Mesenchymal stem cell (in vitro differentiated cells and primary cell): ENCODE measurements at regions not wholly inside any gene's neighbourhood (a gene's known extent, or its start where the extent isn't known, plus 50 kb on each side); places are given as distances from the start of the nearest gene placed in this dataset.

Source experiments
- DNase-seq: peaks from one replicate; pipeline ENCODE4 v3.0.0-alpha.2; 2013
- H2AFZ ChIP-seq: one replicate; pipeline ENCODE4 v1.6.1; 2013; ENCODE audit warnings: low read depth, mild to moderate bottlenecking, control low read depth, inconsistent platforms, low read length, moderate library complexity
- H2AK5ac ChIP-seq: 2 replicates; pipeline ENCODE4 v1.6.1; 2013; ENCODE audit warnings: low read length, moderate library complexity, mild to moderate bottlenecking, inconsistent platforms; ENCODE audit not compliant: severe bottlenecking
- H2BK120ac ChIP-seq: one replicate; pipeline ENCODE4 v1.6.1; 2013; ENCODE audit warnings: low read depth, mild to moderate bottlenecking, inconsistent platforms, low read length, moderate library complexity
- H2BK12ac ChIP-seq, 2 experiments: one replicate each; pipeline ENCODE4 v1.6.1; 2013; ENCODE audit warnings: inconsistent platforms in 2 of 2, low read length in 2 of 2, mild to moderate bottlenecking in 2 of 2, moderate library complexity in 2 of 2, control low read depth in 1 of 2
- H2BK15ac ChIP-seq: one replicate; pipeline ENCODE4 v1.6.1; 2013; ENCODE audit warnings: mild to moderate bottlenecking, low read depth, inconsistent platforms; ENCODE audit not compliant: poor library complexity, severe bottlenecking
- H2BK5ac ChIP-seq: 2 replicates; pipeline ENCODE4 v1.6.1; 2013; ENCODE audit warnings: low read depth, mild to moderate bottlenecking, low read length, control low read depth, inconsistent platforms; ENCODE audit not compliant: poor library complexity, severe bottlenecking
- H3K14ac ChIP-seq, 2 experiments: one replicate each; pipeline ENCODE4 v1.6.1; 2013; ENCODE audit warnings: inconsistent platforms in 2 of 2, low read length in 2 of 2, control low read depth in 1 of 2, mild to moderate bottlenecking in 1 of 2, moderate library complexity in 1 of 2
- H3K18ac ChIP-seq, 2 experiments: one replicate each; pipeline ENCODE4 v1.6.1; 2013; ENCODE audit warnings: inconsistent platforms in 2 of 2, low read length in 2 of 2, control low read depth in 1 of 2, low read depth in 1 of 2, mild to moderate bottlenecking in 1 of 2
- H3K23ac ChIP-seq, 2 experiments: one replicate each; pipeline ENCODE4 v1.6.1; 2013; ENCODE audit warnings: inconsistent platforms in 2 of 2, low read length in 2 of 2, mild to moderate bottlenecking in 2 of 2, moderate library complexity in 2 of 2, control low read depth in 1 of 2
- H3K27ac ChIP-seq: 2 replicates; pipeline ENCODE4 v1.5.1; 2013; ENCODE audit warnings: mild to moderate bottlenecking, moderate library complexity, low read length, control low read depth, inconsistent platforms; ENCODE audit not compliant: poor library complexity, severe bottlenecking
- H3K27me3 ChIP-seq, 2 experiments: 2 replicates each; pipeline versions ENCODE4 v1.6.1 to v1.7.0; 2013; ENCODE audit warnings: low read length in 2 of 2, mild to moderate bottlenecking in 2 of 2, moderate library complexity in 2 of 2, control low read depth in 1 of 2, inconsistent platforms in 1 of 2; ENCODE audit not compliant: control insufficient read depth in 1 of 2, insufficient read depth in 1 of 2
- H3K36me3 ChIP-seq, 2 experiments: 2 replicates each; pipeline versions ENCODE4 v1.6.1 to v1.7.0; 2013; ENCODE audit warnings: low read length in 2 of 2, control low read depth in 1 of 2, inconsistent platforms in 1 of 2, low read depth in 1 of 2, mild to moderate bottlenecking in 1 of 2; ENCODE audit not compliant: insufficient read depth in 2 of 2, control insufficient read depth in 1 of 2
- H3K4ac ChIP-seq, 2 experiments: one replicate each; pipeline ENCODE4 v1.6.1; 2013; ENCODE audit warnings: inconsistent platforms in 2 of 2, low read length in 2 of 2, mild to moderate bottlenecking in 2 of 2, moderate library complexity in 2 of 2, control low read depth in 1 of 2, low read depth in 1 of 2
- H3K4me1 ChIP-seq: 2 replicates; pipeline ENCODE4 v1.6.1; 2013; ENCODE audit warnings: low read depth, low read length, control low read depth; ENCODE audit not compliant: control insufficient read depth, insufficient read depth
- H3K4me2 ChIP-seq: 2 replicates; pipeline ENCODE4 v1.6.1; 2013; ENCODE audit warnings: low read length, mild to moderate bottlenecking, inconsistent platforms; ENCODE audit not compliant: poor library complexity, severe bottlenecking
- H3K4me3 ChIP-seq, 2 experiments: 2 replicates each; pipeline versions ENCODE4 v1.5.1 to v1.7.0; 2013; ENCODE audit warnings: low read length in 2 of 2, mild to moderate bottlenecking in 2 of 2, control low read depth in 1 of 2, low read depth in 1 of 2; ENCODE audit not compliant: insufficient read depth in 1 of 2
- H3K79me1 ChIP-seq: replicated peaks from 2 replicates; pipeline ENCODE4 v1.6.1; 2013; ENCODE audit warnings: mild to moderate bottlenecking, control low read depth, low read length, inconsistent platforms; ENCODE audit not compliant: poor library complexity, severe bottlenecking
- H3K9ac ChIP-seq: 2 replicates; pipeline ENCODE4 v1.7.0; 2013; ENCODE audit warnings: mild to moderate bottlenecking, low read length, moderate library complexity
- H3K9me3 ChIP-seq: 2 replicates; pipeline ENCODE4 v1.7.0; 2013; ENCODE audit warnings: mild to moderate bottlenecking, low read length; ENCODE audit not compliant: control insufficient read depth
- H4K8ac ChIP-seq: one replicate; pipeline ENCODE4 v1.6.1; 2013; ENCODE audit warnings: inconsistent platforms, mild to moderate bottlenecking, low read length, moderate library complexity
- H4K91ac ChIP-seq: one replicate; pipeline ENCODE4 v1.6.1; 2013; ENCODE audit warnings: mild to moderate bottlenecking, low read length, inconsistent platforms
- WGBS: methylation state at CpG from one replicate; pipeline ENCODE4 v1.1.7; 2013; ENCODE audit warnings: mixed read lengths; 5-methylcytosine and 5-hydroxymethylcytosine counted together

DNA sequence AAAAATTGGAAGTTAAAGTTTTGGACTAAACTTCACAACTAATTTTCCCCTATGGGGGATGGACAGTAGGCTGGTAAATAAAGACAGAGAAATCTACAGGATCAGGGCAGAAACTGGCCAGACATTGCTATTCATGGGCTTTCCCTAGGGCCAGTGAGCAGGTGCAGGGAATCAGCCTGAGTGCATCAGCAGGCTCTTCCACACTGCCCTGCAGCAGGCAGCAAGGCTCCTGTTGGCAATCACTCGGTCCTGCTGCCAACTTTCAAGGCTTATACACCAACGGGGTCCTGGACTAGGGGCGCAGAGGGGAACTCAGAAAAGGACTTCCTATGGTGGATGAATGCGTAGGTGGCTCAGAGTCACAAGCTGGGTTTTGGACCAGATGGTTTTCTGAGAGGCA, 59.8 kb upstream of the NHSL1 start:
- Histone ChIP-seq H3K14ac (no peak overlapping the region), H2BK15ac (no peak overlapping the region)

DNA sequence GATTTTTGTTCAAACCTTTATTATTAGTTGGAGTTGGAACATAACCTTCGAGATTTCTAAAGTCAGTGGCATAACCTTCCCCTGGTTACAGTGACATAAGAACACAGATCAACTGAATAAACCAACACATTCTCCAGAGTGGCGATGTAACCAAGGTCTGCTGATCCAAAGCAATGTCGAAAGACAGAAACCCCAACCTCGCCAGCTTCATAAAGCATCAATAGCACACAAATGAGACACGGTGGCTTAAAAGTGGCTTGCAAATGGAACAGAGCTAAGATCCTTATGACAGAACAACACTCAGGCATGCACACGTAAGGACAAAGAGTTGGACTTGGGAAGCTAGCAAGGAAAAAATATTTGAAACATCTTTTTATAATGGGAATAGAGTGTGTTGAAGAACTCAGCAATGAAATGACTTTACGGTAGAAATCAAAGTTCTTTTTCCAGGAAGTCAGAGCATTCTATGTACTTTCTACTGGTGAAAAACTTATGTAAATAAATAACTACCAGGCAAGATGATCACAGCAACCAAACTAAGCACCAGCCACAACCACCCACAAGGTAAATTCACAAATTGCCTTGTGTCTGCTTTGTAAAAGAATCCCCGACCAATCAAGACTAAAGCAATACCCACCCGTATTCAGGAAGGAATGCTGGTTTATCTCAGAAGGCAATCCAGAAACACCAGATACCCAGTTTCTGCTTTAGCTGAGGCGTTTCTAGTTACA, 61.0 kb upstream of the NHSL1 start:
- no peak overlapping the region for H2BK120ac ChIP-seq
- no peak overlapping the region for H3K4me3 ChIP-seq
- no peak overlapping the region for H3K27ac ChIP-seq
- H3K9ac ChIP-seq, result no peak overlapping the region
- DNase-seq, result no peak
- no peak overlapping the region for H3K4ac ChIP-seq
- H2BK12ac ChIP-seq, result no peak overlapping the region
- peaks cover 22% of the 10 kb centered on the region for H3K79me1 ChIP-seq
- H2BK5ac ChIP-seq, result no peak overlapping the region
- no peak overlapping the region for H2AFZ ChIP-seq
- H3K4me2 ChIP-seq, result no peak overlapping the region
- H3K18ac ChIP-seq, result no peak overlapping the region
- H2AK5ac ChIP-seq, result no peak overlapping the region
- no peak overlapping the region for H3K23ac ChIP-seq
- H3K36me3 ChIP-seq, result no peaks in the 10 kb centered on the region
- no peaks in the 10 kb centered on the region for H3K4me1 ChIP-seq
- H4K8ac ChIP-seq, result no peak overlapping the region
- H3K14ac ChIP-seq, result no peak overlapping the region
- 91% methylated on average over 6 of the region's 10 CpGs for WGBS
- H3K9me3 ChIP-seq, result no peaks in the 10 kb centered on the region
- H2BK15ac ChIP-seq, result no peak overlapping the region
- no peaks in the 10 kb centered on the region for H3K27me3 ChIP-seq
- no peak overlapping the region for H4K91ac ChIP-seq

More for the DNA sequence above, 59.8 kb upstream of the NHSL1 start:
- H4K8ac ChIP-seq, result no peak overlapping the region
- H3K18ac ChIP-seq, result no peak overlapping the region
- H3K23ac ChIP-seq, result no peak overlapping the region
- no peak overlapping the region for H3K27ac ChIP-seq
- H4K91ac ChIP-seq, result no peak overlapping the region
- no peak overlapping the region for H3K4me3 ChIP-seq
- H3K79me1 ChIP-seq, result peaks cover 17% of the 10 kb centered on the region
- no peaks in the 10 kb centered on the region for H3K9me3 ChIP-seq
- H2BK120ac ChIP-seq, result no peak overlapping the region
- no peak overlapping the region for H2AK5ac ChIP-seq
- H3K4ac ChIP-seq, result no peak overlapping the region
- H3K4me2 ChIP-seq, result no peak overlapping the region
- no peaks in the 10 kb centered on the region for H3K4me1 ChIP-seq
- no peak overlapping the region for H3K9ac ChIP-seq
- no peak overlapping the region for H2BK12ac ChIP-seq
- no peak overlapping the region for H2BK5ac ChIP-seq
- H2AFZ ChIP-seq, result no peak overlapping the region
- H3K36me3 ChIP-seq, result no peaks in the 10 kb centered on the region
- no peak for DNase-seq
- no peaks in the 10 kb centered on the region for H3K27me3 ChIP-seq
- 94% methylated on average over 4 of the region's 4 CpGs for WGBS

DNA sequence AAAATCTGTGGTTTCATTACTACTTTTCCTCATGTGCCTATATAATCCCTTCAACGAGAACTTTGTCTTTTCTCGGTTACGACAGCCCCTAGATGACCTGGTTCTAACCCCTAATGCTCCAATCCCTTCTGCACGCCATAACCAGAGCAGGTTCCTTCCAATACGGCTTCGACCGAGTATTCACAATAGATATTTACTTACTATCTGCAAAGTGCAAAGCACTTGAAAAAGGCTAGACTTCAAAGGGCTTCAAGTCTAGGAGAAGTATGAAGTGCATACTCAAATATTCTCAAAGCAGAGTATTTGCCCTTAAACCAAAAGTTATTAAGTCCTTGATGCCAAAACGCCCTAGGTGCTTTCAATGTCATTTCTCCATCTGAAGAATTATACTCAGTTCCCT, 63.4 kb upstream of the NHSL1 start:
- Histone ChIP-seq H3K9ac (no peak overlapping the region), H4K8ac (no peak overlapping the region), H3K27ac (no peak overlapping the region), H4K91ac (no peak overlapping the region), H3K23ac (no peak overlapping the region), H3K4me2 (no peak overlapping the region), H3K4ac (no peak overlapping the region), H3K4me1 (no peaks in the 10 kb centered on the region), H3K18ac (no peak overlapping the region), H2BK5ac (no peak overlapping the region), H2AFZ (no peak overlapping the region), H2BK15ac (no peak overlapping the region), H2BK12ac (no peak overlapping the region), H3K36me3 (no peaks in the 10 kb centered on the region), H2AK5ac (no peak overlapping the region), H3K9me3 (no peaks in the 10 kb centered on the region), H3K27me3 (no peaks in the 10 kb centered on the region), H3K14ac (no peak overlapping the region), H2BK120ac (no peak overlapping the region), H3K4me3 (no peak overlapping the region), H3K79me1 (peaks cover 18% of the 10 kb centered on the region)
- DNase-seq, result no peak
- WGBS, result 95% methylated on average over 8 of the region's 8 CpGs

DNA sequence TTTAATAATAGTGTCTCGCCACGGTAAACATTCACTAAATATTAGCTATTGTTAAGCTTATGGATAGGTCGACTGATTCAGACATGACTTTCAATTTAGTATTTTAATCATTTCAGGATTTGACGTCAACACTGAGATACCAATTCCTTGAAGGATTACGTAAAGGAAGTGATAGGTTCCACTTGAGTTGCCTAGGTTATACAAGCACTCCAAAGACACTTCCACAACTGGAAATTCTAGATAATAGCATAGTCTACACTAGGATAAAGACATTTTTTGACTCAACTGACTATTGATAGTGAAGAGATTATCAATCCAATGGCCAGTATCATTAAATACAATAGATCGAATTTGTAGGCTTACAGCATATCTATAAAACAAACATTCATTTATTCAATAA, 63.9 kb upstream of the NHSL1 start:
- H2BK12ac ChIP-seq, result no peak overlapping the region
- H2AFZ ChIP-seq, result no peak overlapping the region
- no peak overlapping the region for H2BK120ac ChIP-seq
- no peak overlapping the region for H3K23ac ChIP-seq
- H3K4me1 ChIP-seq, result no peaks in the 10 kb centered on the region
- no peak for DNase-seq
- H4K91ac ChIP-seq, result no peak overlapping the region
- peaks cover 18% of the 10 kb centered on the region for H3K79me1 ChIP-seq
- no peaks in the 10 kb centered on the region for H3K9me3 ChIP-seq
- no peak overlapping the region for H2BK5ac ChIP-seq
- no peak overlapping the region for H3K4me2 ChIP-seq
- no peak overlapping the region for H3K27ac ChIP-seq
- WGBS, result 100% methylated on average over 1 of the region's 6 CpGs
- H3K36me3 ChIP-seq, result no peaks in the 10 kb centered on the region
- H2AK5ac ChIP-seq, result no peak overlapping the region
- no peak overlapping the region for H3K4ac ChIP-seq
- no peak overlapping the region for H3K14ac ChIP-seq
- H3K4me3 ChIP-seq, result no peak overlapping the region
- H2BK15ac ChIP-seq, result no peak overlapping the region
- H3K9ac ChIP-seq, result no peak overlapping the region
- no peak overlapping the region for H3K18ac ChIP-seq
- H4K8ac ChIP-seq, result no peak overlapping the region
- H3K27me3 ChIP-seq, result no peaks in the 10 kb centered on the region
